Activated naive CD4-positive, alpha-beta T cell treated with anti-CD3 and anti-CD28 coated beads, Interleukin-2, amount 50 U/mL, for 24 hours (primary cell): ENCODE measurements at regions not wholly inside any gene's neighbourhood (a gene's known extent, or its start where the extent isn't known, plus 50 kb on each side); places are given as distances from the start of the nearest gene placed in this dataset.

ENCODE experiments used
- H3K27ac Mint-ChIP-seq: one replicate; pipeline ENCODE4 v1.8.0; 2021; ENCODE audit warnings: mild to moderate bottlenecking, mixed read lengths
- H3K27me3 Mint-ChIP-seq: one replicate; pipeline ENCODE4 v1.8.0; 2021; ENCODE audit warnings: mixed read lengths
- H3K36me3 Mint-ChIP-seq: one replicate; pipeline ENCODE4 v1.8.0; 2021; ENCODE audit warnings: mixed read lengths
- H3K4me1 Mint-ChIP-seq: one replicate; pipeline ENCODE4 v1.8.0; 2021; ENCODE audit warnings: mixed read lengths
- H3K4me3 Mint-ChIP-seq: one replicate; pipeline ENCODE4 v1.8.0; 2021; ENCODE audit warnings: mild to moderate bottlenecking, mixed read lengths
- H3K9me3 Mint-ChIP-seq: one replicate; pipeline ENCODE4 v1.8.0; 2021; ENCODE audit warnings: mixed read lengths

DNA sequence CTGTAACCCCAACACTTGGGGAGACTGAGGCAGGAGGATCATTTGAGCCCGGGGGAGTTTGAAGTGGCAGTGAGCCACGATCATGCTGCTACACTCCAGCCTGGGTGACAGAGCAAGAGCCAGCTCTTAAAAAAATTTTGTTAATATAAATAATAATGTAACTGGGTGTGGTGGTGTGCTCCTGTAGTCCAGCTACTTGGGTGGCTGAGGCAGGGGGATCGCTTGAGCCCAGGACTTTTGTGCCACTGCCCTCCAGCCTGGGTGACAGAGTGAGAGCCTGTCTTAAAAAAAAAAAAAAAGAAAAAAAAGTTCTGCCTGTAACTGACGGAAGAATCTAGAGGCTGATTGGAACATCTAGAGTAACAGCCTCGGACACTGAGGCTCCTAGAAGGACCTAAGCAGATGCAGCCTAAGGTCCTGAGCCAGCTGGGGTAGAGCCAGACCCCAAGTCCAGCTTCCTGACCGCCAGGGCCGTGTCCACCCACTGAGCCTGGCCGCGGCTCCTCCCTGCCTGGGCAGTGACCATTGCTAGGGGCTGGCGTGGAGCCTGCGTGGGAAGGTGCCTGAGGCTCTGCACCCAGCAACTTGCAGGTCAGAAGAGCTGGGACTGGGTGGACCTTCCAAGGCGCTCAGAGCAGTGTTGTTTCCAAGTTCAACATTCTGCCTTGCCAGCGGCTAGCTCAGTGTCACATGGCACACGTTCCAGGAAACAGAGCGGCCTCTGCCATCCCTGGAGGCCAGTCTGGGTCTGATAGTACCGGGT, 209.4 kb upstream of the CIBAR2 start:
- Mint-ChIP-seq H3K4me3 (no peak overlapping the region), H3K27ac (no peak overlapping the region), H3K36me3 (no peaks in the 10 kb centered on the region), H3K4me1 (no peaks in the 10 kb centered on the region), H3K9me3 (no peaks in the 10 kb centered on the region), H3K27me3 (no peaks in the 10 kb centered on the region)

- Mint-ChIP-seq H3K27ac (no peak overlapping the region), H3K9me3 (no peaks in the 10 kb centered on the region), H3K4me1 (no peaks in the 10 kb centered on the region), H3K27me3 (no peaks in the 10 kb centered on the region), H3K36me3 (no peaks in the 10 kb centered on the region), H3K4me3 (no peak overlapping the region)
Observed at GRCh38 chr16:85323230-85323960, 211.1 kb upstream of the CIBAR2 start.

DNA sequence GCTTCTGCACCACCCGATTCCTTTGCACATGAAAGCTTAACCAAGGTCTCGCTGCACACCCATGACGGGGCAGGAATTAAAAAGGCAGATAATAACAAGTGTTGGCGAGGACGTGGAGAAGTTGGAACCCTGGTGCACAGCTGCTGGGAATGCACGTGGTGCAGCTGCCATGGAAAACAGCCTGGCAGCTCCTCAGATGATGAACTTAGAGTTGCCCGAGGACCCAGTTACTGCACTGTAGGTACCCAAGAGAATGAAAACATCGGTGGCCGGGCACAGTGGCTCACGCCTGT, 211.6 kb upstream of the CIBAR2 start:
- no peaks in the 10 kb centered on the region for H3K36me3 Mint-ChIP-seq
- no peaks in the 10 kb centered on the region for H3K4me1 Mint-ChIP-seq
- H3K9me3 Mint-ChIP-seq: no peaks in the 10 kb centered on the region
- H3K27me3 Mint-ChIP-seq: no peaks in the 10 kb centered on the region
- no peak overlapping the region for H3K4me3 Mint-ChIP-seq
- H3K27ac Mint-ChIP-seq: no peak overlapping the region

- Mint-ChIP-seq H3K4me1 (no peaks in the 10 kb centered on the region), H3K9me3 (no peaks in the 10 kb centered on the region), H3K27ac (no peak overlapping the region), H3K4me3 (no peak overlapping the region), H3K27me3 (no peaks in the 10 kb centered on the region), H3K36me3 (no peaks in the 10 kb centered on the region)
Observed at GRCh38 chr16:85324488-85324887, 212.2 kb upstream of the CIBAR2 start.

DNA sequence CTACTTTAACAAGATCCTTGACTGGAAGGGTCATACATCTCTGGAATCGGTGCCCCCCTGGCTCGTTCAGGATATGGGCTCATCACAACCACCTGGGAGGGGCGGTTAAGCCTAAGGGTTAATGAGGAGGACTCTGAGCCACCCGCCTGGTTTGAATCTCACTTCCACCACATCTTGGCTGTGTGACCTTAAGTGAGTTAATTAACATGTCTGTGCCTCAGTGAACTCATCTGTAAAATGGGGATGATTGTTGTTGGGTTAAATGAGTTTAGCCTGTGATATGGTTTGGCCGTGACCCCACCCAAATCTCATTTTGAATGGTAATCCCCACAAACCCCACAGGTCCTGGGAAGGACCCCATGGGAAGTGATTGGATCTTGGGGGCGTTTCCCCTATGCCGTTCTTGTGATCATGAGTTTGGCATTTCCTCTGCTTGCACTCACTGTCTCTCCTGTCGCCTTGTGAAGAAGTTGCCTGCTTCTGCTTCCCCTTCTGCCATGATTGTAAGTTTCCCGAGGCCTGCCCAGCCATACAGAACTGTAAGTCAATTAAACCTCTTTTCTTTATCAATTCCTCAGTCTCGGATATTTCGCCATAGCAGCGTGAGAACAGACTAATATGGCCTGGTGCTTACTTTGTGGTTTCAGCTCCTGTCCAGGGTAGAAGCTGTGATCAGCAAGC, 214.0 kb upstream of the CIBAR2 start:
- Mint-ChIP-seq H3K27me3 (peaks cover 2% of the 10 kb centered on the region), H3K4me1 (peaks cover 9% of the 10 kb centered on the region), H3K4me3 (no peak overlapping the region), H3K9me3 (no peaks in the 10 kb centered on the region), H3K36me3 (no peaks in the 10 kb centered on the region), H3K27ac (no peak overlapping the region)

- Mint-ChIP-seq H3K9me3 (no peaks in the 10 kb centered on the region), H3K36me3 (no peaks in the 10 kb centered on the region), H3K4me1 (peaks cover 9% of the 10 kb centered on the region), H3K27me3 (peaks cover 2% of the 10 kb centered on the region), H3K27ac (no peak overlapping the region), H3K4me3 (no peak overlapping the region)
Observed at GRCh38 chr16:85326794-85327181, 214.5 kb upstream of the CIBAR2 start.

DNA sequence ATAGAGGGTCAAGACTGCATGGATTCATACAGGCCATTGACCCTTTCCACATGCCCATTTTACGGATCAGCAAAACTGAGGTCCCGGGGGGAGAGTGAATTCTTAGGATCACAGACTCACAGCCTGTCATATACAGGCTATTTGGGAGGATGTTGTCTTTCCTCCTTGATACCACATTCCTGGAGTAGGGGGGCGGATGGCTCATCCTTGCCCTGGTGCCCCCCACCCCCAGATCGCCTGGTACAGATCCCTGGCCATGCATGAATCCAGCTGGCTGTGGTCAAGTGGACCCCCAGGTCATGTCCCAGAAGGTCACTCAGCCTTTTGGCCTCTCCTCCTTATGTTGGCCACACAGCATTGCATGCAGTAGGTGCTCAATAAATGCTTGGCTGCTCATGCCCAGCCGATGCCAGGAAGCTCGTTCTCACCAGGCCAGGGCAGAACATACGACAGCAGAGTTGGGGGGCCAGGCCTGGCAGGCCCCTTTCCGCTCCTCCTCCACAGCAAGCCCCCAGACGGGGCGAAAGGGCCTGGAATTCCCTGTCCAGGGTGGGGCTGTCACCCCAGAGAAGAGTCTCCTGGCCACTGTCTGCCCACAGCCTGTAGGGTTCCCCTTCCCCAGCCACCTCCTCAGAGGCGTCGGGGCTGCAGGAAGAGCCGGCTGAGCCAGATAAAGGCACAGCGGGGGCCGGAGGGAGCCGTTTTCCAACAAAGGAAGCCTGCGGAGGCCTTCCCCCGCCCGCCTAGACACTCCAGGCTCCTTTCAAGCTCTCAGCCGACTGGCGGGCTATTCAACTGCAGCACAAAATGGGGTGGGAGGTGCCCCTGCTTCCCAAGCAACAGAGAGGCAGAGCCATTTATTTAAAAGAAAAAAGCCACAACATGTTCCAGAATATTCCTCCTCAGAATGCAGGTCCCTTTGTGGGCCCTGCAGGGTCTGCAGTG, 215.7 kb upstream of the CIBAR2 start:
- Mint-ChIP-seq H3K36me3 (no peaks in the 10 kb centered on the region), H3K4me3 (no peak overlapping the region), H3K27ac (no peak overlapping the region), H3K9me3 (no peaks in the 10 kb centered on the region), H3K4me1 (peaks cover 9% of the 10 kb centered on the region), H3K27me3 (peaks cover 2% of the 10 kb centered on the region)

GRCh38 chr16:85328676-85329058, 216.4 kb upstream of the CIBAR2 start:
- Mint-ChIP-seq H3K9me3 (no peaks in the 10 kb centered on the region), H3K4me1 (peaks cover 9% of the 10 kb centered on the region), H3K36me3 (no peaks in the 10 kb centered on the region), H3K27me3 (peaks cover 2% of the 10 kb centered on the region), H3K27ac (no peak overlapping the region), H3K4me3 (no peak overlapping the region)

DNA sequence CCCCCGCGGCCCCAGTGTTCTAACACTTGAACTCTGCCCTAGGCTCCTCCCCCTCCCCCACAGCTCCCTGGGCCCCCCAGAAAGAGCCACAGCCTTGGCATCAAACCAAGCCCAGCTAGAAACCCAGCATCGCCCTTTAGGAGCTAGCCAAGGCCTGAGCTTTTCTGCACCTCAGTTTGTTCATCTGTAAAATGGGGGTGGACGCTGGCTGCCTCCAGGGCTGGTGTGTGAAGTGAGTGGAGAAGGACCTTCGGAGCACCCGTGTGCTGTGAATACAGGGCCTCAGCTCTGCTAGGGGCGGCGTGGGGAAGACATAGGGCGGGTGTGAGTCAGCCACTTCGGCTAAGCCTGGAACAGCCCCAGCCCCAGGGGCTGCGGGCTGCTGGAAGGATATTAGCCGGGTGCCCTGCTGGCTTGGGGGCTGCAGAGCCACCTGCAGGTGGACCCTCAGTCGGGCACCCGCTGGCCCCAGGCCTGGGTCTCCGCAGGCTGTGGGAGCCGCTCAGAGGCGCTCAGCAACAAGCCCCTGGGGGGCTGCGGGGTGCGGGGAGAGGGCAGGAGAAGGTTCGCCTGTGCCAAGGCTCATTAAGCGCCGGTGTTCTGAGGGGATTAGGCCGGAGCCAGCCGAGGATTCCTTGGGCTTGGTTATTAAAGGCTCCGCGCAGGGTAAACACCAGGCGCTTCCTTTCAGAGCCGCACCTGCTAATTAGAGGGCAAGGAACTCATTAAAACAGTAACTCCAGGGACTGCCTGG, 217.0 kb upstream of the CIBAR2 start:
- H3K4me1 Mint-ChIP-seq: peaks cover 9% of the 10 kb centered on the region
- no peaks in the 10 kb centered on the region for H3K9me3 Mint-ChIP-seq
- peaks cover 2% of the 10 kb centered on the region for H3K27me3 Mint-ChIP-seq

GRCh38 chr16:85330006-85330693, 217.9 kb upstream of the CIBAR2 start:
- Mint-ChIP-seq H3K36me3 (no peaks in the 10 kb centered on the region), H3K27ac (no peak overlapping the region), H3K27me3 (peaks cover 2% of the 10 kb centered on the region), H3K4me3 (no peak overlapping the region), H3K9me3 (no peaks in the 10 kb centered on the region), H3K4me1 (peaks cover 17% of the 10 kb centered on the region)

More for the DNA sequence above, 217.0 kb upstream of the CIBAR2 start:
- Mint-ChIP-seq H3K27ac (no peak overlapping the region), H3K4me3 (no peak overlapping the region), H3K36me3 (no peaks in the 10 kb centered on the region)

DNA sequence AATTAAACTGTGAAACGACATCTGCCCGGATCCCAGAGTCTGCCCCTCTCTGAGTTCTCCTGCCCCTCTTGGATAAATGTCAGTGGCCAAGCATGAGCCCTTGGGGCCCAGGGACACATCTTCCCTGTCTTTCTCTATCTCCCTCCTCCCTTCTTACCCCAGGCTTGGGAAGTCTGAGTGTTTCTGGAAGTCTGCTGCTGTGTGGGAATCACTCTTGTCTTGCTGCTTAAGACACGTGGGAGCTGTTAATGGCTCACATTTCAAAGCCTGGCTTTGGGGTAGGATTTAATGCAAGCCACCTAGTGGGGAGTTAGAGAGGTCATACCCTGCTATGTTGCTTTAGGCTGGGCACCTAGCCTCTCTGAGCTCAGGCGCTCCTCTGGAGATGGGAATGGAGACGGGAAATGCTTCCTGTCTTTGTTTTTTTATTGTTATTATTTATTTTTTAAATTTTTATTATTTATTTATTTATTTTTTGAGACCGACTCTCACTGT, 218.5 kb upstream of the CIBAR2 start:
- Mint-ChIP-seq H3K27ac (peak overlapping the region; percentile 59), H3K27me3 (peaks cover 2% of the 10 kb centered on the region), H3K9me3 (no peaks in the 10 kb centered on the region), H3K36me3 (no peaks in the 10 kb centered on the region), H3K4me3 (no peak overlapping the region), H3K4me1 (peaks cover 23% of the 10 kb centered on the region)

DNA sequence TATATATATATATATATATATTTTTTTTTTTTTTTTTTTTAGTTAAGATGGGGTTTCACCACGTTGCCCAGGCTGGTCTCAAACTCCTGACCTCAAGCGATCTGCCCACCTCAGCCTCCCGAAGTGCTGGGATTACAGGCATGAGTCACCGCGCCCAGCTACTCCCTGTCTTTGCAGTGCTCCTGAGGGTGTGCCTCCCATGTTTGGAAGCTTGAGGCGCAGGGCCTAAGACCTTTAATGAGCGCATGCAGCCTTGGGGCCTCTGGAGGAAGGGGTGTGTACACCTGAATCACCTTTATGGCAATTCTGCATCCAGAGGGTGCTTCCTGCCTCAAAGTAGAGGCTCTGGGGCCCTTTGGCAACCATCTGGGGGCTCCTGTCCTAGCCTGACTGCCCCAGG, 219.4 kb upstream of the CIBAR2 start:
- no peak overlapping the region for H3K27ac Mint-ChIP-seq
- H3K4me1 Mint-ChIP-seq: peaks cover 23% of the 10 kb centered on the region
- peaks cover 2% of the 10 kb centered on the region for H3K27me3 Mint-ChIP-seq
- no peaks in the 10 kb centered on the region for H3K36me3 Mint-ChIP-seq
- H3K4me3 Mint-ChIP-seq: no peak overlapping the region
- H3K9me3 Mint-ChIP-seq: no peaks in the 10 kb centered on the region

DNA sequence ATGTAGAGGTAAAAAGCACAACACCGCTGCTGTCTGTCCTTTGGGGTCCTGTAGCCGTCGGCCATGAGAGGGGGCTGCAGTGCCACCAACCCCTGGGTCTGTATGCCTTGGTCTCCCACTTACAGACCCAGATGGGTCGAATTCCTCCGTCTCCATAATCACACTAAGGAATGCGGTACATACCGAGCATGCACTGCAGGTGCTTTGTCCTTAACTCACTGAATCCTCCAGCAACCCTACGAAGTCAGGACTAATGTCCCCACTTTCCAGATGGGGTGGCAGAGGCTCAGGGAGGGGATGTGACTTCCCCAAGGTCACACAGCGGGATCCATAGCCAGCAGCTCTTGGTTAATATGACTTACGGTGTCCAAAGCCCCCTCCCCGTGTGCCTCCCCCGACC, 219.9 kb upstream of the CIBAR2 start:
- Mint-ChIP-seq H3K36me3 (no peaks in the 10 kb centered on the region), H3K4me3 (no peak overlapping the region), H3K4me1 (peaks cover 23% of the 10 kb centered on the region), H3K9me3 (no peaks in the 10 kb centered on the region), H3K27ac (no peak overlapping the region), H3K27me3 (peaks cover 2% of the 10 kb centered on the region)

DNA sequence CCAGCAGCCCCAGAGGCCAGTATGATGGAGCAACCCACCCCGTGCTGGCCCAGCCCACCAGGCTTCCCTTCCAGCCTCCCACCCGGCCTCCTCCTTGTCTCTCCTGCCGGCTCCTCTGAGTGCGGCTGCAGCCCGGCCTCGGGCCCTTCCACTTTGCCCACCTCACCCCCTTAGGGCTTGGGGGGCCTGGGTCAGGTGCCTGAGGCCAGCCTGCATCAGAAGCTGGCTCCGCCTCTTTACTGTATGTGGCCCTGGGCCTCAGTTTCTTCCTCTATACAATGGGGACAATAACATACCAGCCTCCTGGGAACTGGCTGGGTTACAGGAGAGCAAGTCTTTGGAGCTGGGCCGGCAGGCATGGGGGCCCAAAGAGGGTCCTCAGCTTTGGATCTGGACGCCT, 221.1 kb upstream of the CIBAR2 start:
- H3K9me3 Mint-ChIP-seq: no peaks in the 10 kb centered on the region
- no peak overlapping the region for H3K27ac Mint-ChIP-seq
- H3K4me1 Mint-ChIP-seq: peaks cover 23% of the 10 kb centered on the region
- H3K36me3 Mint-ChIP-seq: no peaks in the 10 kb centered on the region
- H3K4me3 Mint-ChIP-seq: no peak overlapping the region
- peaks cover 2% of the 10 kb centered on the region for H3K27me3 Mint-ChIP-seq
